ENCODE measurements at regions not wholly inside any gene's neighbourhood (a gene's known extent, or its start where the extent isn't known, plus 50 kb on each side); places are given as distances from the start of the nearest gene placed in this dataset.

- Mint-ChIP-seq H3K27ac (no peak overlapping the region), H3K27me3 (ENCODE audit: low read depth in 3 of 3) (peaks cover 0 to 3% (median 1%) of the 10 kb centered on the region in 3 donors), H3K4me1 (no peaks in the 10 kb centered on the region), H3K4me3 (no peak overlapping the region), H3K36me3 (no peaks in the 10 kb centered on the region), H3K9me3 (peaks cover 0 to 4% (median 0%) of the 10 kb centered on the region in 6 donors)
- DNase-seq = no peak
Measured at GRCh38 chr3:153957421-153957820, 163.8 kb upstream of the ARHGEF26 start.

GRCh38 chr3:153958635-153959595 is 162.3 kb upstream of the ARHGEF26 start:
- H3K9me3 Mint-ChIP-seq = peaks cover 0 to 4% (median 0%) of the 10 kb centered on the region in 6 donors
- no peaks in the 10 kb centered on the region for H3K4me1 Mint-ChIP-seq
- no peaks in the 10 kb centered on the region for H3K36me3 Mint-ChIP-seq
- H3K27me3 Mint-ChIP-seq (ENCODE audit: low read depth in 3 of 3) = peaks cover 0 to 3% (median 1%) of the 10 kb centered on the region in 3 donors
- H3K27ac Mint-ChIP-seq = no peak overlapping the region
- H3K4me3 Mint-ChIP-seq = no peak overlapping the region
- no peak for DNase-seq

DNA sequence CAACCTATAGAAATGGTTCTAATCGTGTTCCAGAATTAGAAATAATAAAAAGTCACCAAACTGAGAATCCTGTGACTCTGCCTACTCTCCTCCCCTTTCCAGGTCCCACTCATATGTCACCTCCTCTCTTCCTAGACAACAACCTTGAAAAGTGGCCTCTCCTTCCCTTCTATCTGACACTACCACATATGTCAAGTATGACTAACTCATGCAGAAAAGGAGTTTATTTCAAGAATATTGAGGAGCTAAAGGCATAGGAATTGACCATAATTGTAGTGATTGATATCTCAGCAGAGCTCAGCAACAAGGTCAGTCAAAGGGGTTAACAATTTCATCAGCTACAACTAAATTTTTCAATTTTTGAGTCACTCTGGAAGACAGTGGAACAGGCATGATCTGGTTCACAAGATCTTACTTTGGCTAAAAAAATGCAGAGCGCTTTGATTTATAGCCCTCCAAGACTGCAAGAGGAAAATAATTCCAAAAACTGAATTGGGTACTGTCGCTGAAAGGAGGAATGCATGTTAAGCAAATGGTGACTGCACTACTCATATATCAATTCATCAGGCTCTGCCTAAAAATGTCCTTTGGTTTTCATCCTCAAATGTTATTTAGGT is 160.6 kb upstream of the ARHGEF26 start:
- no peaks in the 10 kb centered on the region for H3K36me3 Mint-ChIP-seq
- H3K4me1 Mint-ChIP-seq = no peaks in the 10 kb centered on the region
- H3K27me3 Mint-ChIP-seq (ENCODE audit: low read depth in 3 of 3) = peaks cover 0 to 1% (median 0%) of the 10 kb centered on the region in 3 donors
- no peak overlapping the region for H3K27ac Mint-ChIP-seq
- DNase-seq = no peak
- no peaks in the 10 kb centered on the region for H3K9me3 Mint-ChIP-seq
- no peak overlapping the region for H3K4me3 Mint-ChIP-seq

DNA sequence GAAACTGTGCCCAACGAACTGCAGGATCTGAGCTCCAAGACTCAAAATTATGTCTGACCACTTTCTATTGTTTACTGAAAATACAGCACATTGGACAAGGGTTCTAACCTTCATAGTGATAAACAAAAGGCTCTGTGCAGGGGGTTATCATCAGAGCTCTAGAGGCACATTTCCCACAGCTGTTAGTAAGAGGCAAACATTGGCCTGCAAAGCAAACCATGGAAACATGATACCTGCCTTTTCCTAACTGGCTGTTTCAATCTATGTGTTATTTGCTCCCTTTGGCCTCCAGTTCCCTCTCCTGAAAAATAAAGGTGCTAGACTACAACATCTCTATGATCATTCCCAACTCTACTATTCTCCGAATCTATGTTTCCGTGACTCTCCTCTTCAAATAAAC is 159.7 kb upstream of the ARHGEF26 start:
- no peak for DNase-seq
- Mint-ChIP-seq H3K4me1 (no peaks in the 10 kb centered on the region), H3K4me3 (no peak overlapping the region), H3K9me3 (no peaks in the 10 kb centered on the region), H3K27me3 (ENCODE audit: low read depth in 3 of 3) (peaks cover 0 to 1% (median 0%) of the 10 kb centered on the region in 3 donors), H3K27ac (no peak overlapping the region), H3K36me3 (no peaks in the 10 kb centered on the region)

DNA sequence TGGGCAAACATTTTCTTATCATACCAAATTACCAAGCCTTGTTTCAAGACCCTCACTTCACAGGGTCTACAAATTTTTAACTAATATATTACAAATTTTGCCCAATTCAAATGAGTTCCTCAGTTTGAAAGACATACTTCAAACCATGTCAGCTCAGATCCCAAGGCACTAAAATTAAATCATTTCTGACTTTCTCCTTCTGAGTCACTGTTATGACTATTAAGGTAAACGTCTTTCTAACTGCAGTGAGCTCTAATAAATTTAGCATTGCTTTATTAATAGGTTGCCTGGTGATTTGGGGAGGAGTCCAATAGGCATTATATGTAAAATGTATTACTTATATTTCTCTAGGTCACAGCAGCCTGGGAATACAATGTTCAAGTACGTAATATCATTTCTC is 158.2 kb upstream of the ARHGEF26 start:
- no peaks in the 10 kb centered on the region for H3K36me3 Mint-ChIP-seq
- no peak for DNase-seq
- H3K4me1 Mint-ChIP-seq = no peaks in the 10 kb centered on the region
- H3K27me3 Mint-ChIP-seq (ENCODE audit: low read depth in 3 of 3) = no peaks in the 10 kb centered on the region
- peaks cover 0 to 10% (median 0%) of the 10 kb centered on the region in 6 donors for H3K9me3 Mint-ChIP-seq
- H3K4me3 Mint-ChIP-seq = no peak overlapping the region
- H3K27ac Mint-ChIP-seq = no peak overlapping the region

DNA sequence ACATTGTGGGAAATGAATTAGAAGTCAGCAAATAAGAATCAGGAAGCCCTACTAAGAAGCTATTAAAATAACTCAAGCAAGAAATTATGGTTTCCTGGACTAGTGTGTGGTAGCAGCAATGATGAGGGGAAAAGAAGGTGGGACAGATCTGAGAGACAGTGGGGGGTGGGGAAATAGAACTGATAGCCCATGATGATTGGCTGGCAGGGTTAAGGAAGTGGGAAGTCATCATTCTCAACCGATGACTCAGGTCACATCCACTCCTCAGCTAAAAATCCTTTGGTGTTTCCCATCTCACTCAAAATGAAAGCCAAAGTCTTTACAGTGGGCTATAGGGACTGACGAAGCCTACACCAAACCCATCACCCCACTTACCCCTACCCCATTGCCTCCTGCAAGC is 153.9 kb upstream of the ARHGEF26 start:
- peaks cover 0 to 12% (median 0%) of the 10 kb centered on the region in 6 donors for H3K9me3 Mint-ChIP-seq
- no peak overlapping the region for H3K4me3 Mint-ChIP-seq
- no peaks in the 10 kb centered on the region for H3K27me3 Mint-ChIP-seq (ENCODE audit: low read depth in 3 of 3)
- no peak overlapping the region for H3K27ac Mint-ChIP-seq
- no peak for DNase-seq
- no peaks in the 10 kb centered on the region for H3K4me1 Mint-ChIP-seq
- no peaks in the 10 kb centered on the region for H3K36me3 Mint-ChIP-seq

DNA sequence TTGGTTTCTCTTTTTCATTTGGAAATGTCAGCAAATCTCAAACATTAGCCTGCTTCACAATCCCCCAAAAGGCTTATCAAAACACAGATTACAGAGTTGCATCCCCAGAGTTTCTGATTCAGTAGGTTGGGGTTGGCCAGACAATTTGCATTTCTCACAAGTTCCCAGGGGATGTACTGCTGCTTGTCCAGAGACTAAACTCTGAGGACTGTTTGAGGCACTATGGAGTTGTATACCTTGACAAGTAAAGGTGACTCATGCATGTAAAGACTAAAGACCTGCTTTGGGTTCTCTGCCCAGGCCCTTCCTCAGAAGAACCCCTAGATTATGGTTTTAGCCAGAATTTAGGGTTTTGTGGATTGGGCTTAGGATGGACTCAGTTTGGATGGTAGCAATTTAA is 151.1 kb upstream of the ARHGEF26 start:
- Mint-ChIP-seq H3K4me3 (no peak overlapping the region), H3K4me1 (no peaks in the 10 kb centered on the region), H3K27ac (no peak overlapping the region), H3K27me3 (ENCODE audit: low read depth in 3 of 3) (no peaks in the 10 kb centered on the region), H3K9me3 (peaks cover 0 to 12% (median 0%) of the 10 kb centered on the region in 6 donors), H3K36me3 (no peaks in the 10 kb centered on the region)
- DNase-seq = no peak

GRCh38 chr3:153970741-153971347 is 150.3 kb upstream of the ARHGEF26 start:
- H3K36me3 Mint-ChIP-seq = no peaks in the 10 kb centered on the region
- no peak overlapping the region for H3K27ac Mint-ChIP-seq
- H3K27me3 Mint-ChIP-seq (ENCODE audit: low read depth in 3 of 3) = no peaks in the 10 kb centered on the region
- DNase-seq = no peak
- peaks cover 0 to 12% (median 0%) of the 10 kb centered on the region in 6 donors for H3K9me3 Mint-ChIP-seq
- no peak overlapping the region for H3K4me3 Mint-ChIP-seq
- H3K4me1 Mint-ChIP-seq = no peaks in the 10 kb centered on the region

DNA sequence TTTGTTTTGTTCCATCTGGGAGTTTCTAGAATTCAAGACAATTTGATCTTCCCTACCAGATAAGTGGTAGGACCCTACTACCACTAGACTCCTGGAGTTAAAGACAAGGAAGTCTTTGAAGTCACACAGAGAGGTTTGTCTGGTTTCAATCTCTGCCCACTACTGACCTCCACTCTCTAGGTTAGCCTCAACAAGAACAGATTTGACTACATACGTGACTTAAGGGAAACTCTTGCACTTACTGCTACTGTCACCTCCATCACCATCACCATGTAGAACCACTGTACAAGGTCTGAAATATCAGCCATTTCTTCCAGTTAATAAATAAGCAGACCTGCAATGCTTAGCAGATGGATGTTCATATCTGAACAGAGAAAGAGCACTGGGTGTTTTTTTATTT is 148.3 kb upstream of the ARHGEF26 start:
- Mint-ChIP-seq H3K4me3 (no peak overlapping the region), H3K4me1 (no peaks in the 10 kb centered on the region), H3K27me3 (ENCODE audit: low read depth in 3 of 3) (no peaks in the 10 kb centered on the region)

GRCh38 chr3:153973722-153974265 is 147.4 kb upstream of the ARHGEF26 start:
- no peaks in the 10 kb centered on the region for H3K27me3 Mint-ChIP-seq (ENCODE audit: low read depth in 3 of 3)
- DNase-seq = no peak
- H3K27ac Mint-ChIP-seq = no peak overlapping the region
- no peaks in the 10 kb centered on the region for H3K9me3 Mint-ChIP-seq
- H3K4me3 Mint-ChIP-seq = no peak overlapping the region
- no peaks in the 10 kb centered on the region for H3K36me3 Mint-ChIP-seq
- no peaks in the 10 kb centered on the region for H3K4me1 Mint-ChIP-seq

More for the DNA sequence above, 148.3 kb upstream of the ARHGEF26 start:
- DNase-seq = no peak
- Mint-ChIP-seq H3K9me3 (peaks cover 0 to 4% (median 0%) of the 10 kb centered on the region in 6 donors), H3K36me3 (no peaks in the 10 kb centered on the region), H3K27ac (no peak overlapping the region)

- H3K4me1 Mint-ChIP-seq = no peaks in the 10 kb centered on the region
- peaks cover 0 to 2% (median 0%) of the 10 kb centered on the region in 3 donors for H3K27me3 Mint-ChIP-seq (ENCODE audit: low read depth in 3 of 3)
Measured at GRCh38 chr3:153974614-153975013, 146.6 kb upstream of the ARHGEF26 start.

GRCh38 chr3:153976891-153977554 is 144.2 kb upstream of the ARHGEF26 start:
- H3K4me3 Mint-ChIP-seq = no peak overlapping the region
- H3K9me3 Mint-ChIP-seq = peaks cover 0 to 3% (median 0%) of the 10 kb centered on the region in 6 donors
- no peak overlapping the region for H3K27ac Mint-ChIP-seq
- no peak for DNase-seq
- no peaks in the 10 kb centered on the region for H3K36me3 Mint-ChIP-seq
- H3K27me3 Mint-ChIP-seq (ENCODE audit: low read depth in 3 of 3) = peaks cover 0 to 3% (median 2%) of the 10 kb centered on the region in 3 donors
- no peaks in the 10 kb centered on the region for H3K4me1 Mint-ChIP-seq

More at GRCh38 chr3:153974614-153975013, 146.6 kb upstream of the ARHGEF26 start:
- Mint-ChIP-seq H3K27ac (no peak overlapping the region), H3K4me3 (no peak overlapping the region), H3K36me3 (no peaks in the 10 kb centered on the region), H3K9me3 (peaks cover 0 to 3% (median 0%) of the 10 kb centered on the region in 6 donors)
- no peak for DNase-seq

DNA sequence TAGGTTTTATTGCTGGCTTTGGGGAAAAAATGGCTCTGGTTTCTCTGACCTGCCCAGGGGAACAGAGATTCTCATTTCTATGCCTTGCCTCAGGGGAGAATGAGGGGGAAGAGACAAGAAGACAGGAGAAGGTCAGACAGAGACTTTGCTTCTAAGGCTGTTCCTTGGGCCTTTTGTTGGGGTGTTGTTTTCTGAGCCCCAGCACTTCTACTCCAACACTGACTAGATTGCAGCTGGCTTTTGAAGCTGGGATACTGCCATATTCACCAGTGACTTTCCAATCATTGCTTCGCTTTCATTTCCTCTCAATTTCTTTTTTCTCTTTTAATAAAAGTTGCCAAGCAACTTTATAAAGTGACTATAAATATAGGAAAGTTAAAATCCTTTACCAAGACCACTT is 143.2 kb upstream of the ARHGEF26 start:
- Mint-ChIP-seq H3K4me1 (no peaks in the 10 kb centered on the region), H3K9me3 (peaks cover 0 to 3% (median 0%) of the 10 kb centered on the region in 6 donors), H3K27me3 (ENCODE audit: low read depth in 3 of 3) (peaks cover 0 to 3% (median 2%) of the 10 kb centered on the region in 3 donors), H3K27ac (no peak overlapping the region), H3K36me3 (no peaks in the 10 kb centered on the region), H3K4me3 (no peak overlapping the region)
- DNase-seq = no peak

Data from immature natural killer cell (primary cell).